Endothelial cell of umbilical vein (primary cell): ENCODE measurements at regions not wholly inside any gene's neighbourhood (a gene's known extent, or its start where the extent isn't known, plus 50 kb on each side); places are given as distances from the start of the nearest gene placed in this dataset.

Experiments used
- BruUV-seq: library from RNA; stranded (reverse); fragments of 400-500 nt; replicated peaks from 2 replicates; lab custom pipeline; 2021; lab: Mats Ljungman, UMichigan
- CTCF ChIA-PET: fragments of 300-600, 350-600 bp; sonication (Branson Sonifier 250); formaldehyde crosslinking; loops from one replicate; lab custom pipeline; 2021; ENCODE audit warnings: antibody characterized with exemption, inconsistent platforms; lab: Charles Lee
- POLR2A ChIA-PET: fragments of 300-600, 350-600 bp; sonication (Branson Sonifier 250); formaldehyde crosslinking; loops from one replicate; lab custom pipeline; 2021; ENCODE audit warnings: antibody characterized with exemption, inconsistent platforms; lab: Charles Lee
- DNase-seq: peaks from one replicate; pipeline ENCODE4 v3.0.0-alpha.2; 2011; ENCODE audit warnings: low read depth, low spot score
- FAIRE-seq: peaks from 2 replicates; lab custom pipeline; 2011; peaks lifted over from hg19 to GRCh38; lab: Jason Lieb, UNC
- H2AFZ ChIP-seq: 2 replicates; pipeline ENCODE4 v1.6.0; 2012; ENCODE audit warnings: low read depth, low read length, control low read depth, inconsistent platforms
- H3K27ac ChIP-seq: 2 replicates; pipeline ENCODE4 v1.5.1; 2011; ENCODE audit warnings: low read depth, mild to moderate bottlenecking, control low read depth, low read length, moderate library complexity; ENCODE audit not compliant: insufficient read depth
- H3K27me3 ChIP-seq, 2 experiments: 2 replicates each; pipeline versions ENCODE4 v1.6.0 to v1.6.1; 2011; ENCODE audit warnings: low read length in 2 of 2, mixed read lengths in 1 of 2; ENCODE audit not compliant: control insufficient read depth in 2 of 2, insufficient read depth in 2 of 2
- H3K36me3 ChIP-seq, 2 experiments: 2 replicates in 1 of 2; 3 replicates in 1 of 2; pipeline ENCODE4 v1.5.1; 2011; ENCODE audit warnings: low read length in 2 of 2, mild to moderate bottlenecking in 1 of 2, moderate library complexity in 1 of 2; ENCODE audit not compliant: control insufficient read depth in 2 of 2, insufficient read depth in 2 of 2; ENCODE audit errors: extremely low read depth in 1 of 2
- H3K4me1 ChIP-seq: 3 replicates; pipeline ENCODE4 v1.5.1; 2011; ENCODE audit warnings: mild to moderate bottlenecking, low read length; ENCODE audit not compliant: control insufficient read depth, insufficient read depth; ENCODE audit errors: extremely low read depth
- H3K4me2 ChIP-seq: 2 replicates; pipeline ENCODE4 v1.6.1; 2011; ENCODE audit warnings: low read length, control low read depth, mixed read lengths; ENCODE audit not compliant: insufficient read depth
- H3K4me3 ChIP-seq, 3 experiments: fragments of 200-600 bp in 1 of 3; sonication (generic), shearing (Covaris generic) in 1 of 3; replicated peaks in 1 of 3; 2 replicates each; pipeline ENCODE4 v1.5.1; 2011 to 2016; ENCODE audit warnings: control low read depth in 3 of 3, low read length in 3 of 3, mild to moderate bottlenecking in 2 of 3, inconsistent platforms in 1 of 3, low read depth in 1 of 3, moderate library complexity in 1 of 3; ENCODE audit not compliant: insufficient read depth in 1 of 3
- H3K79me2 ChIP-seq: 2 replicates; pipeline ENCODE4 v1.6.0; 2012; ENCODE audit warnings: low read length, inconsistent platforms; ENCODE audit not compliant: control insufficient read depth, insufficient read depth
- H3K9ac ChIP-seq: replicated peaks from 2 replicates; pipeline ENCODE3; 2011; ENCODE audit warnings: low read length, control low read depth; ENCODE audit not compliant: insufficient read depth; ENCODE audit errors: extremely low read depth
- H3K9me1 ChIP-seq: replicated peaks from 3 replicates; pipeline ENCODE4 v1.6.0; 2011; ENCODE audit warnings: mild to moderate bottlenecking, low read length; ENCODE audit not compliant: control insufficient read depth, insufficient read depth; ENCODE audit errors: extremely low read depth
- H3K9me3 ChIP-seq: replicated peaks from 2 replicates; pipeline ENCODE4 v1.5.1; 2012; ENCODE audit warnings: low read length, inconsistent platforms; ENCODE audit not compliant: control insufficient read depth, insufficient read depth
- H4K20me1 ChIP-seq: replicated peaks from 2 replicates; pipeline ENCODE3; 2011; ENCODE audit warnings: mild to moderate bottlenecking, low read length; ENCODE audit not compliant: control insufficient read depth, insufficient read depth; ENCODE audit errors: extremely low read depth
- CTCF ChIP-seq, 2 donors: IDR thresholded peaks; 1 replicate in 1 of 2; 2 replicates in 1 of 2; pipeline ENCODE4 v1.5.1; 2011; ENCODE audit warnings: low read length in 2 of 2, mild to moderate bottlenecking in 2 of 2, moderate library complexity in 2 of 2, control low read depth in 1 of 2, inconsistent platforms in 1 of 2, low read depth in 1 of 2; ENCODE audit not compliant: insufficient read depth in 1 of 2; ENCODE audit errors: extremely low read depth in 1 of 2
- EZH2 ChIP-seq: IDR thresholded peaks from 2 replicates; pipeline ENCODE4 v1.6.1; 2012; ENCODE audit warnings: borderline replicate concordance, low read depth, mild to moderate bottlenecking, moderate library complexity, low read length, inconsistent platforms; ENCODE audit not compliant: severe bottlenecking
- FOS ChIP-seq: IDR thresholded peaks from 2 replicates; pipeline ENCODE4 v1.6.1; 2011; ENCODE audit warnings: mild to moderate bottlenecking, low read length, moderate library complexity, borderline replicate concordance; ENCODE audit not compliant: insufficient read depth
- GATA2 ChIP-seq: IDR thresholded peaks from 2 replicates; pipeline ENCODE4 v1.7.0; 2011; ENCODE audit warnings: low read depth, mild to moderate bottlenecking, moderate library complexity, mixed read lengths, low read length; ENCODE audit not compliant: insufficient read length, insufficient read depth
- JUN ChIP-seq: IDR thresholded peaks from 2 replicates; pipeline ENCODE4 v1.6.1; 2011; ENCODE audit warnings: borderline replicate concordance, low read depth; ENCODE audit not compliant: insufficient read length, insufficient read depth
- MAX ChIP-seq: IDR thresholded peaks from 2 replicates; pipeline ENCODE4 v1.6.1; 2011; ENCODE audit not compliant: insufficient read depth, insufficient read length
- MYC ChIP-seq: IDR thresholded peaks from one replicate; pipeline ENCODE4 v1.6.1; 2011; ENCODE audit warnings: mild to moderate bottlenecking, low read depth, low read length
- POLR2A ChIP-seq: IDR thresholded peaks from 2 replicates; pipeline ENCODE4 v1.6.1; 2012; ENCODE audit warnings: low read depth, mild to moderate bottlenecking, control low read depth, low read length
- POLR2AphosphoS5 ChIP-seq: IDR thresholded peaks from 2 replicates; pipeline ENCODE4 v1.6.1; 2012; ENCODE audit warnings: low read depth, mild to moderate bottlenecking, control low read depth, low read length, moderate library complexity; ENCODE audit not compliant: insufficient read depth
- dilution Hi-C: fragments of 300-500 bp; cut with MboI; formaldehyde crosslinking; loops from one replicate; pipeline ENCODE4 v1.15.0; 2019; ENCODE audit warnings: low sequenced_read_pairs; ENCODE audit not compliant: extremely low pct_ligation_motif_present
- intact Hi-C: fragments of 100-400 bp; cut with micrococcal nuclease; formaldehyde crosslinking; loops from one replicate; pipeline ENCODE4 v1.10.0; 2022

- no peak for FAIRE-seq
- dilution Hi-C loops (no loop called here), intact Hi-C loops (no loop called here)
- no peaks in the 10 kb centered on the region for H3K9me1 ChIP-seq
- BruUV-seq = no TSS peak
- DNase-seq = no peak
- no peak overlapping the region for H3K27ac ChIP-seq
- no peaks in the 10 kb centered on the region for H3K36me3 ChIP-seq
- TF ChIP-seq GATA2 (no peak), MAX (no peak), JUN (no peak), POLR2A (no peak), CTCF (IDR thresholded peaks at IDR 0.05; ENCODE audit: extremely low read depth in 1 of 2, insufficient read depth in 1 of 2, low read depth in 1 of 2, low read length in 2 of 2) (no peak), FOS (no peak), EZH2 (no peak), MYC (no peak), POLR2AphosphoS5 (no peak)
- H3K79me2 ChIP-seq = no peaks in the 10 kb centered on the region
- no peak overlapping the region for H3K4me3 ChIP-seq
- no peak overlapping the region for H2AFZ ChIP-seq
- no peak overlapping the region for H3K4me2 ChIP-seq
- H3K27me3 ChIP-seq = no peaks in the 10 kb centered on the region
- no peaks in the 10 kb centered on the region for H3K4me1 ChIP-seq
- H3K9me3 ChIP-seq = no peaks in the 10 kb centered on the region
- no peak overlapping the region for H3K9ac ChIP-seq
- ChIA-PET POLR2A (no interaction called here), CTCF (interaction anchor here (0.5 kb wide), 1 partner anchor 84 kb away, joined by 3 read pairs; no protein-coding TSS in a partner anchor)
- no peaks in the 10 kb centered on the region for H4K20me1 ChIP-seq
These were observed 584.8 kb downstream of the HINT1 start for GRCh38 chr5:130580264-130580663.
